ENCODE measurements at regions not wholly inside any gene's neighbourhood (a gene's known extent, or its start where the extent isn't known, plus 50 kb on each side); places are given as distances from the start of the nearest gene placed in this dataset.

GRCh38 chr4:62399242-62399641 lies 1199.1 kb downstream of the ADGRL3 start:
- TF ChIP-seq SREBF2 (IDR thresholded peaks at IDR 0.05; ENCODE audit: low read length) = no peak
- TF ChIP-seq TAF1 (IDR thresholded peaks at IDR 0.05; ENCODE audit: borderline replicate concordance, low read depth, low read length) = no peak
- TF ChIP-seq TARDBP (IDR thresholded peaks at IDR 0.05; ENCODE audit: borderline replicate concordance) = no peak
- TF ChIP-seq CTCF (IDR thresholded peaks at IDR 0.05 in 2 of 3, conservative IDR thresholded peaks at IDR 0.05 in 1 of 3; ENCODE audit: control insufficient read depth in 2 of 3, extremely low read depth in 1 of 3, insufficient read depth in 1 of 3, low read depth in 3 of 3, low read length in 3 of 3) = no peak
- TF ChIP-seq EZH2 (IDR thresholded peaks at IDR 0.05; ENCODE audit: borderline replicate concordance, control insufficient read depth, low read depth, low read length) = no peak
- no peak for TF ChIP-seq EP300 (IDR thresholded peaks at IDR 0.05; ENCODE audit: borderline replicate concordance in 1 of 2, control insufficient read depth in 1 of 2, low read depth in 2 of 2, low read length in 2 of 2)
- TF ChIP-seq CHD2 (IDR thresholded peaks at IDR 0.05; ENCODE audit: borderline replicate concordance, low read depth, low read length) = no peak
- TF ChIP-seq GATAD2B (conservative IDR thresholded peaks at IDR 0.05; ENCODE audit: low read depth) = no peak

Measured in GM12878 (cell line).